ENCODE measurements at regions not wholly inside any gene's neighbourhood (a gene's known extent, or its start where the extent isn't known, plus 50 kb on each side); places are given as distances from the start of the nearest gene placed in this dataset.

DNA sequence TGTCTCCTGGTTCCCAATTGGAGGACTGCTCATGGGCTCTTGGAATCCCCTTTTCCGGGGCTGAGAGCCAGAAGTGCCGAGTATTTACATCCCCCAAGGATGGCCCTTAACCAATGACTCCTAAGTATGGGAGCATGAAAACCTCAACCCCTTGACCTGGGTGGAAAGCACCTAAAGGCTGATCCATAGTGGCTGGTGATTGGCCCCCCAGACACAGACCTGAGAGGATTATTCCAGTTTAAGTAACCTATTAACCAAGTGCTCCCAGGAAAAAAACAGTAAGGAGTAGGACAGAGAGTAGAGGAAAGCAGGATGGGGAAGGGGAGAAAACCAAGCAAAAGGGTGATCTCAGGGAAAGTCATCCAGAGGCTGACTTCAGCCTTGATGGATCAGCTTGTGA lies 206.1 kb upstream of the RND3 start:
- TF ChIP-seq POLR2A (IDR thresholded peaks at IDR 0.05) (no peak), CTCF (IDR thresholded peaks at IDR 0.05) (no peak)
- no peaks in the 10 kb centered on the region for H3K27me3 ChIP-seq
- no peaks in the 10 kb centered on the region for H3K36me3 ChIP-seq
- H3K9me3 ChIP-seq, result no peaks in the 10 kb centered on the region
- no peak overlapping the region for H3K4me3 ChIP-seq
- H3K27ac ChIP-seq, result no peak overlapping the region
- H3K4me1 ChIP-seq, result no peaks in the 10 kb centered on the region
- no peak for DNase-seq

GRCh38 chr2:150690870-150691269 lies 203.4 kb upstream of the RND3 start:
- Histone ChIP-seq H3K4me1 (no peaks in the 10 kb centered on the region), H3K36me3 (no peaks in the 10 kb centered on the region), H3K9me3 (no peaks in the 10 kb centered on the region), H3K27me3 (no peaks in the 10 kb centered on the region), H3K4me3 (no peak overlapping the region), H3K27ac (no peak overlapping the region)
- no peak for DNase-seq
- TF ChIP-seq CTCF (IDR thresholded peaks at IDR 0.05) (no peak), POLR2A (IDR thresholded peaks at IDR 0.05) (no peak)

- no peak for DNase-seq
- Histone ChIP-seq H3K4me3 (no peak overlapping the region), H3K27me3 (no peaks in the 10 kb centered on the region), H3K4me1 (no peaks in the 10 kb centered on the region), H3K36me3 (no peaks in the 10 kb centered on the region), H3K27ac (no peak overlapping the region), H3K9me3 (no peaks in the 10 kb centered on the region)
- TF ChIP-seq CTCF (IDR thresholded peaks at IDR 0.05) (no peak), POLR2A (IDR thresholded peaks at IDR 0.05) (no peak)
These were observed 202.8 kb upstream of the RND3 start for GRCh38 chr2:150690261-150690660.

- Histone ChIP-seq H3K4me3 (no peak overlapping the region), H3K36me3 (no peaks in the 10 kb centered on the region), H3K27ac (no peak overlapping the region), H3K9me3 (no peaks in the 10 kb centered on the region), H3K27me3 (no peaks in the 10 kb centered on the region), H3K4me1 (no peaks in the 10 kb centered on the region)
- no peak for TF ChIP-seq POLR2A (IDR thresholded peaks at IDR 0.05)
- no peak for TF ChIP-seq CTCF (IDR thresholded peaks at IDR 0.05)
- no peak for DNase-seq
These were observed 202.1 kb upstream of the RND3 start for GRCh38 chr2:150689590-150689989.

DNA sequence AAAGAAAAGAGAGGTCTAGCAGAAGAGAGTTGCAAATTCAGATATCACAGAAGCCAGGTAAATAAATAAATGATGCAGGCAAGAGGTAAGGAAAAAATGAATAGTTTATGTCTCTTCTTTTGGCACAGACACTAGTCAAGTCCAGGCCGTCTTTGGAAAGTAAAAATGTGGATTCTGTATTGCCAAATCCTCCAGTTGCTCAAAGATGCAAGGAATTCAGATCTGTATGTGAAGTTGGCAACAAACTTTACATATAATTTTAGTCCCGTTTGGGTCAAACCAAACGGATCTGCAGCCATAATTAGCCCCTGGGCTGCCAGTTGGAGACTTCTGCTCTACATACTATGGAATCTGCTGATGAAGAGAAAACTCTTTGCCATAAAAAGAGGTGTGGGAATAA lies 200.5 kb upstream of the RND3 start:
- Histone ChIP-seq H3K4me3 (no peak overlapping the region), H3K27me3 (no peaks in the 10 kb centered on the region), H3K4me1 (no peaks in the 10 kb centered on the region), H3K9me3 (no peaks in the 10 kb centered on the region), H3K27ac (no peak overlapping the region), H3K36me3 (no peaks in the 10 kb centered on the region)
- no peak for DNase-seq
- TF ChIP-seq CTCF (IDR thresholded peaks at IDR 0.05) (no peak), POLR2A (IDR thresholded peaks at IDR 0.05) (no peak)

DNA sequence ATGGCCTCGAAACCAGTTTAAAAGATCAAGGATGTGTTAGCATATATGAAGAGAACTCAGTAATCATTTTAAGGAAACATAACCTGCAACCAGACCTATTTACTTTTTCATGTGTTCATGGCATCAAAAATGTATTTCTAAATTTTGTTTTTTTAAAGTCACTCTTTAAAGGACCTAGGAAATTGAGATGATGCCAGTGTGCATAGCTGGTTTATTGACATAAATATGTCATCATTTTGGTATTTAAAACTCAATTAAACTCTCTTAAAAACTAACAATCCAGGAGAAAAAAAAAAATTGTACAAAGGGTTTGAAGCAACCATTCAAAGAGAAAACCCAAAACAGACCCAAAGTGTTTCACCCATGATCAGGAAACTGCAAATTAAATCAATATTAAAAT lies 198.9 kb upstream of the RND3 start:
- Histone ChIP-seq H3K9me3 (no peaks in the 10 kb centered on the region), H3K36me3 (no peaks in the 10 kb centered on the region), H3K27me3 (no peaks in the 10 kb centered on the region), H3K27ac (no peak overlapping the region), H3K4me1 (no peaks in the 10 kb centered on the region), H3K4me3 (no peak overlapping the region)
- TF ChIP-seq CTCF (IDR thresholded peaks at IDR 0.05), result no peak
- TF ChIP-seq POLR2A (IDR thresholded peaks at IDR 0.05), result no peak
- DNase-seq, result no peak
